ENCODE measurements at regions not wholly inside any gene's neighbourhood (a gene's known extent, or its start where the extent isn't known, plus 50 kb on each side); places are given as distances from the start of the nearest gene placed in this dataset.
A peak's percentile ranks its signal among the peaks of the same experiment; 100 is the strongest.
"Not testable (repeated sequence)": the region's sequence is repeated elsewhere in the genome, so short reads cannot be mapped to it uniquely, and the experiment has no call there.

DNA sequence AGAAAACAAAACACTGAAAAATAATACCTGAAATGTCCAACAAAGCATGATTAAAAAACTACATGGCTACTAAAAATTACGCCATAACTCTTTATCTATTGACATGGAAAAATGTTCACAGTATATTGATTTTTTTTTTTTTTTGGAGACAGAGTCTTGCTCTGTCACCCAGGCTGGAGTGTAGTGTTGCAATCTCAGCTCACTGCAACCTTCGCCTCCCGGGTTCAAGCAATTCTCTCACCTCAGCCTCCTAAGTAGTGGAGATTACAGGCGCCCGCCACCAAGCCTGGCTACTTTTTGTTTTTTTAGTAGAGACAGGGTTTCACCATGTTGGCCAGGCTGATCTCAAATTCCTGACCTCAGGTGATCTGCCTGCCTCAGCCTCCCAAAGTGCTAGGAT lies 96.8 kb downstream of the TRIM69 start:
- H3K4me1 Mint-ChIP-seq (ENCODE audit: unreplicated experiment), result peaks cover 29% of the 10 kb centered on the region
- H3K27ac Mint-ChIP-seq (ENCODE audit: unreplicated experiment); H3K4me3 Mint-ChIP-seq (ENCODE audit: unreplicated experiment); H3K27me3 Mint-ChIP-seq (ENCODE audit: unreplicated experiment); DNase-seq (ENCODE audit: low spot score); H3K36me3 Mint-ChIP-seq (ENCODE audit: low read depth, unreplicated experiment); H3K9me3 Mint-ChIP-seq (ENCODE audit: unreplicated experiment): not testable (repeated sequence)

DNA sequence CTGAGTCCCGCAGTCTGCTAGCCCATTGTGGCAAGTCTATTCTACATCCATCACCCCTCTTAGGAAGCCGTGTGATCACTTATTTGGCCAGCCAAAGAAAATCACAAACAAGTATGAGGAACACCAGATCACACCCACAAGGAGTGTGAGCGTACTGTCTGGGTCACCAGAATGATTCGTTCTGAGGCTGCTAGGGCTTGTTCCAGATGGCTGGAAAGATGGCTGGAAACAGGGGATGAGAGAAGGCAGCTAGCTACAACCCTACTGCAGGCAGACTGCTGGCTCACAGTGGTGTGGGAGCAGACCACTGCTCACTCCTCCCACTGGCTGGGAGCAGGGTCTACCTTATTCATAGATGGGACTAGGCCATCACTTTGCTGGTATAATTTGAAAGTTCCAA lies 97.4 kb downstream of the TRIM69 start:
- not testable (repeated sequence) for H3K36me3 Mint-ChIP-seq (ENCODE audit: low read depth, unreplicated experiment); H3K4me3 Mint-ChIP-seq (ENCODE audit: unreplicated experiment)

DNA sequence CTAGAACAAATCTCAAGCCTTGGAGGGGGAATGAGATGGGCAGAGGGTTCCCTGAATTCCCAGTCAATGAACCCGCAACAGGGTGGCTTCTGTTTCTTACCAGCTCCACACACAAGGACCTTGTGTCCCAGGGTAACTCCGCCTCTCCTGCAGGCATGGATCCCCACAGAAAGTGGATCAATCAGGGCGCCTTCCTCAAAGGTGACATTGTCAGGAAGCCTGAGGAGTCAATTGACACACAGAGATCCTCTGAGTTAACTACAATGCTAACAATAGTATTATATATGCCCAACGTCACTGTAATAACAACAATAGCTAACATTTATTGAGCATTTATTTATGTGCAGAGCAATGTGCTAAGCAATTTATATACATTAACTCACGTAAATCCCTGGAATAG lies 98.8 kb downstream of the TRIM69 start:
- H3K4me3 Mint-ChIP-seq (ENCODE audit: unreplicated experiment); H3K9me3 Mint-ChIP-seq (ENCODE audit: unreplicated experiment); H3K27me3 Mint-ChIP-seq (ENCODE audit: unreplicated experiment); H3K36me3 Mint-ChIP-seq (ENCODE audit: low read depth, unreplicated experiment); DNase-seq (ENCODE audit: low spot score): not testable (repeated sequence)
- peaks cover 39% of the 10 kb centered on the region for H3K4me1 Mint-ChIP-seq (ENCODE audit: unreplicated experiment)
- peak overlapping the region; percentile 30 for H3K27ac Mint-ChIP-seq (ENCODE audit: unreplicated experiment)

More for the DNA sequence above, 97.4 kb downstream of the TRIM69 start:
- not testable (repeated sequence) for H3K27ac Mint-ChIP-seq (ENCODE audit: unreplicated experiment); H3K27me3 Mint-ChIP-seq (ENCODE audit: unreplicated experiment); H3K9me3 Mint-ChIP-seq (ENCODE audit: unreplicated experiment); DNase-seq (ENCODE audit: low spot score)
- H3K4me1 Mint-ChIP-seq (ENCODE audit: unreplicated experiment), result peaks cover 31% of the 10 kb centered on the region

DNA sequence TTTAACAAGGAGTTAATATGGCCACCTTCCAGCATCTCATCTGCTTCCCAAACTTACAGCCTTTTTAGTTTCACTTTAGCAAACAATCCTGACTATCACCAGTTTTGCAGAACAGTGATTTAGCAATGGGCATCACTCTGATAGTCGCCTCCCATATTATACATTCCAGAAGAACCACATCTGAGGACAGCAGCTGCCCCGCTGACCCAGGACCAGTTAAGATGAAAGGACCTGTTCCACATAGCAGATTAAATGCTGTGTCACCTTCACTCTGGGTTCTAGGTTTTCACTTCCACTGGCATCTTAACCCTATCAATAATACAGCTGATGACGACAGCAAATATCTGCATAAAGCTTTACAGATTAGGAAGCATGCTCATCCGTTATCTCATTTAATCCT lies 99.8 kb downstream of the TRIM69 start:
- no peak overlapping the region for H3K4me3 Mint-ChIP-seq (ENCODE audit: unreplicated experiment)
- H3K27ac Mint-ChIP-seq (ENCODE audit: unreplicated experiment), result no peak overlapping the region
- H3K4me1 Mint-ChIP-seq (ENCODE audit: unreplicated experiment), result peaks cover 38% of the 10 kb centered on the region
- no peaks in the 10 kb centered on the region for H3K27me3 Mint-ChIP-seq (ENCODE audit: unreplicated experiment)
- DNase-seq (ENCODE audit: low spot score), result no peak
- H3K9me3 Mint-ChIP-seq (ENCODE audit: unreplicated experiment), result no peaks in the 10 kb centered on the region
- H3K36me3 Mint-ChIP-seq (ENCODE audit: low read depth, unreplicated experiment), result peaks cover 12% of the 10 kb centered on the region
- no peak for TF ChIP-seq CTCF (IDR thresholded peaks at IDR 0.05; ENCODE audit: unreplicated experiment)

GRCh38 chr15:44838929-44839328 lies 102.6 kb downstream of the TRIM69 start:
- peak overlapping the region; percentile 51 for H3K4me3 Mint-ChIP-seq (ENCODE audit: unreplicated experiment)
- DNase-seq (ENCODE audit: low spot score), result peak; percentile 38
- peaks cover 25% of the 10 kb centered on the region for H3K4me1 Mint-ChIP-seq (ENCODE audit: unreplicated experiment)
- H3K27me3 Mint-ChIP-seq (ENCODE audit: unreplicated experiment); H3K9me3 Mint-ChIP-seq (ENCODE audit: unreplicated experiment): not testable (repeated sequence)
- peaks cover 18% of the 10 kb centered on the region for H3K36me3 Mint-ChIP-seq (ENCODE audit: low read depth, unreplicated experiment)
- peak overlapping the region; percentile 100 for H3K27ac Mint-ChIP-seq (ENCODE audit: unreplicated experiment)

- not testable (repeated sequence) for H3K27me3 Mint-ChIP-seq (ENCODE audit: unreplicated experiment); DNase-seq (ENCODE audit: low spot score); H3K9me3 Mint-ChIP-seq (ENCODE audit: unreplicated experiment); H3K27ac Mint-ChIP-seq (ENCODE audit: unreplicated experiment); H3K4me3 Mint-ChIP-seq (ENCODE audit: unreplicated experiment)
- H3K4me1 Mint-ChIP-seq (ENCODE audit: unreplicated experiment), result peaks cover 20% of the 10 kb centered on the region
- peaks cover 18% of the 10 kb centered on the region for H3K36me3 Mint-ChIP-seq (ENCODE audit: low read depth, unreplicated experiment)
These were observed 105.4 kb downstream of the TRIM69 start for GRCh38 chr15:44841762-44842161.

DNA sequence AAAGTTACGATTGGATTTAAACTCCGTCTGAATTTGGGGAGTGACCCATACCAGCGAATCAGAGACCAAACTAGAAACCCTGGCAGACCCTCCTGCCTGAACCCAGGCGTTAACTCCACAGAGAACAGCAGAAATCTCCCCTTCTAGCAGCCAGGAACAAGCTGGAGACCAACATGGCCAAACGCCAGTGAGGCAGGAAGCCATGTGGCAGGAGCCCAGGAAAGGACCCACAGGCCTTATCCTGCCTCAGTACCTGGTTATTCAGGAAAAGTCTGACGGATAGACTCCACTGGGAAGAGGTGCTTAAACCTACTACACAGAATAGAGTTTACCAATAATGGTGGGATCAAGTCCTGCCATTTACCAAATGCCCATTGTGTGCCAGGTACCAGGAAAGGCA lies 106.6 kb downstream of the TRIM69 start:
- H3K27me3 Mint-ChIP-seq (ENCODE audit: unreplicated experiment); H3K27ac Mint-ChIP-seq (ENCODE audit: unreplicated experiment); H3K9me3 Mint-ChIP-seq (ENCODE audit: unreplicated experiment); DNase-seq (ENCODE audit: low spot score); H3K4me3 Mint-ChIP-seq (ENCODE audit: unreplicated experiment): not testable (repeated sequence)
- Mint-ChIP-seq H3K4me1 (ENCODE audit: unreplicated experiment) (peaks cover 15% of the 10 kb centered on the region), H3K36me3 (ENCODE audit: low read depth, unreplicated experiment) (peaks cover 18% of the 10 kb centered on the region)

GRCh38 chr15:44844936-44845335 lies 108.6 kb downstream of the TRIM69 start:
- not testable (repeated sequence) for H3K27ac Mint-ChIP-seq (ENCODE audit: unreplicated experiment); H3K4me1 Mint-ChIP-seq (ENCODE audit: unreplicated experiment); H3K27me3 Mint-ChIP-seq (ENCODE audit: unreplicated experiment); DNase-seq (ENCODE audit: low spot score); H3K9me3 Mint-ChIP-seq (ENCODE audit: unreplicated experiment); H3K4me3 Mint-ChIP-seq (ENCODE audit: unreplicated experiment)
- H3K36me3 Mint-ChIP-seq (ENCODE audit: low read depth, unreplicated experiment), result peaks cover 10% of the 10 kb centered on the region

- H3K27me3 Mint-ChIP-seq (ENCODE audit: unreplicated experiment); DNase-seq (ENCODE audit: low spot score); H3K36me3 Mint-ChIP-seq (ENCODE audit: low read depth, unreplicated experiment); H3K9me3 Mint-ChIP-seq (ENCODE audit: unreplicated experiment); H3K4me3 Mint-ChIP-seq (ENCODE audit: unreplicated experiment); H3K27ac Mint-ChIP-seq (ENCODE audit: unreplicated experiment); H3K4me1 Mint-ChIP-seq (ENCODE audit: unreplicated experiment): not testable (repeated sequence)
These were observed 109.8 kb downstream of the TRIM69 start for GRCh38 chr15:44846156-44846555.

DNA sequence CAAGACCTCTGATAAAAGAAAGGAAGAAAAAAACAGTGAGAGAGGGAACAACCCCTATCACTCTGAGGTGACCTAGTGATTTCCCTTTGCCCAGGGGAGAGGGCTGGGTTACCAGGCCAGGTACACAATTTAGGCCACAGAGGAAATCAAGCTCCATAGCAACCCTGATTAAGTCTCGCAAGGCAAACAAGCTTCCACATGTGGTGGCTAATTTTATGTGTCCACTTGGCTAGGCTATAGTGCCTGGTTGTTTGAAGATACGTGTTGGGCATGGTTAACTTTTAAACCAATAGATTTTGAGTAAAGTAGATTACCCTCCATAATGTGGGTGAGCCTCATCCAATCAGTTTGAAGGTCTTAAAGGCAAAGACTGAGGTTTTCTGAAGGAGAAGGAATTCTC lies 108.9 kb upstream of the TERB2 start:
- not testable (repeated sequence) for H3K9me3 Mint-ChIP-seq (ENCODE audit: unreplicated experiment); H3K27me3 Mint-ChIP-seq (ENCODE audit: unreplicated experiment); H3K27ac Mint-ChIP-seq (ENCODE audit: unreplicated experiment); H3K4me1 Mint-ChIP-seq (ENCODE audit: unreplicated experiment); H3K36me3 Mint-ChIP-seq (ENCODE audit: low read depth, unreplicated experiment); H3K4me3 Mint-ChIP-seq (ENCODE audit: unreplicated experiment); DNase-seq (ENCODE audit: low spot score)

DNA sequence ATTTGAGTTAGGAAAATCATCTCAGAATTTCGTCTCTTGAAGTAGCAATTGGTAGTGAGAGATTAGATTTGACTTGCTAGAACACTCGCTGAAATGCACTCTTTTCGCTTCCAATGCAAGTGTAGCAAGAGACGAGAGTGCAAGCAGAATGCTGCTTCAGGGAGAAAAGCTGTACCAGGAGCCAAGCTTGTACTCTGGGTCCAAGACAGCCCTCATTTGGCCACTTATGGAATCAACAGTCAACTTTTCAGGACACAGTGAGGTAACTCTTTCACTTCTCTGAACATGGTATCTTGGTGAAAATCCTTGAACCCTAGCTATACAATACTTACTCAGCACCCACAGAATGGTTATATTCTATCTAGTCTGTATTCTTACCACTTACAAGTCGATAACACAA lies 107.6 kb upstream of the TERB2 start:
- not testable (repeated sequence) for H3K36me3 Mint-ChIP-seq (ENCODE audit: low read depth, unreplicated experiment); H3K4me3 Mint-ChIP-seq (ENCODE audit: unreplicated experiment); H3K9me3 Mint-ChIP-seq (ENCODE audit: unreplicated experiment); H3K27ac Mint-ChIP-seq (ENCODE audit: unreplicated experiment); H3K27me3 Mint-ChIP-seq (ENCODE audit: unreplicated experiment); DNase-seq (ENCODE audit: low spot score)
- peaks cover 16% of the 10 kb centered on the region for H3K4me1 Mint-ChIP-seq (ENCODE audit: unreplicated experiment)

All from endothelial cell (in vitro differentiated cells).